ENCODE measurements at regions not wholly inside any gene's neighbourhood (a gene's known extent, or its start where the extent isn't known, plus 50 kb on each side); places are given as distances from the start of the nearest gene placed in this dataset.

DNA sequence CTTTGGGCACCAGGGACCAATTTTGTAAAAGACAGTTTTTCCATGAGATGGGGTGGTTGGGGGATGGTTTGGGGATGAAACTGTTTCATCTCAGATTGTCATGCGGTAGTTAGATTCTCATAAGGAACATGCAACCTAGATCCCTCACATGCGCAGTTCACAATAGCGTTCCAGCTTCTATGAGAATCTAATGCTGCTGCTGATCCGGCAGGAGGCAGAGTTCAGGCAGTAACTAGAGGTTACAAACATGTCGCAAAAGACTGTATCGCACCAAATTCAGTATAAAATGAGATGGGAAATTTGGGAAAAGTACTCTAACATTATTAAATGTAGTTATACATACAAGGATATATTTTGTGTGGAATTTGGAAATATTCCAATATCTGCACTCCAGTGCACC lies 213.2 kb upstream of the LRFN5 start:
- no peak for DNase-seq (ENCODE audit: low spot score)
- no peak for TF ChIP-seq REST (IDR thresholded peaks at IDR 0.05)
- TF ChIP-seq HNF4A (conservative IDR thresholded peaks at IDR 0.05) = no peak
- TF ChIP-seq GABPA (IDR thresholded peaks at IDR 0.05 in 1 of 2, conservative IDR thresholded peaks at IDR 0.05 in 1 of 2) = no peak
- no peak for TF ChIP-seq YY1 (IDR thresholded peaks at IDR 0.05)
- no peak for TF ChIP-seq EGR1 (IDR thresholded peaks at IDR 0.05; ENCODE audit: low read depth in 2 of 2)
- TF ChIP-seq TAF1 (conservative IDR thresholded peaks at IDR 0.05) = no peak
- TF ChIP-seq FOXA2 (IDR thresholded peaks at IDR 0.05) = no peak
- TF ChIP-seq MAX (IDR thresholded peaks at IDR 0.05) = no peak
- TF ChIP-seq, protein P1, sequence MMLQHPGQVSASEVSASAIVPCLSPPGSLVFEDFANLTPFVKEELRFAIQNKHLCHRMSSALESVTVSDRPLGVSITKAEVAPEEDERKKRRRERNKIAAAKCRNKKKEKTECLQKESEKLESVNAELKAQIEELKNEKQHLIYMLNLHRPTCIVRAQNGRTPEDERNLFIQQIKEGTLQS (IDR thresholded peaks at IDR 0.05) = no peak
- TF ChIP-seq HNF4G (IDR thresholded peaks at IDR 0.05) = no peak
- TF ChIP-seq FOXA1 (IDR thresholded peaks at IDR 0.05) = no peak
- TF ChIP-seq, protein P2, sequence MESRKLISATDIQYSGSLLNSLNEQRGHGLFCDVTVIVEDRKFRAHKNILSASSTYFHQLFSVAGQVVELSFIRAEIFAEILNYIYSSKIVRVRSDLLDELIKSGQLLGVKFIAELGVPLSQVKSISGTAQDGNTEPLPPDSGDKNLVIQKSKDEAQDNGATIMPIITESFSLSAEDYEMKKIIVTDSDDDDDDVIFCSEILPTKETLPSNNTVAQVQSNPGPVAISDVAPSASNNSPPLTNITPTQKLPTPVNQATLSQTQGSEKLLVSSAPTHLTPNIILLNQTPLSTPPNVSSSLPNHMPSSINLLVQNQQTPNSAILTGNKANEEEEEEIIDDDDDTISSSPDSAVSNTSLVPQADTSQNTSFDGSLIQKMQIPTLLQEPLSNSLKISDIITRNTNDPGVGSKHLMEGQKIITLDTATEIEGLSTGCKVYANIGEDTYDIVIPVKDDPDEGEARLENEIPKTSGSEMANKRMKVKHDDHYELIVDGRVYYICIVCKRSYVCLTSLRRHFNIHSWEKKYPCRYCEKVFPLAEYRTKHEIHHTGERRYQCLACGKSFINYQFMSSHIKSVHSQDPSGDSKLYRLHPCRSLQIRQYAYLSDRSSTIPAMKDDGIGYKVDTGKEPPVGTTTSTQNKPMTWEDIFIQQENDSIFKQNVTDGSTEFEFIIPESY (IDR thresholded peaks at IDR 0.05) = no peak
- no peak for TF ChIP-seq RXRA (IDR thresholded peaks at IDR 0.05)
- TF ChIP-seq RAD21 (IDR thresholded peaks at IDR 0.05) = no peak
- TF ChIP-seq JUND (IDR thresholded peaks at IDR 0.05) = no peak
- Histone ChIP-seq H3K36me3 (ENCODE audit: control insufficient read depth in 4 of 4, insufficient read depth in 3 of 4, low read depth in 1 of 4, low read length in 3 of 4) (no peaks in the 10 kb centered on the region), H3K9me3 (ENCODE audit: control insufficient read depth in 4 of 4, low read length in 3 of 4) (no peaks in the 10 kb centered on the region), H3K9ac (ENCODE audit: low read depth in 1 of 2, low read length in 2 of 2) (no peak overlapping the region), H3K27me3 (ENCODE audit: control insufficient read depth in 4 of 4, insufficient read depth in 4 of 4, low read length in 3 of 4) (no peaks in the 10 kb centered on the region), H3K27ac (ENCODE audit: low read depth in 1 of 2, low read length in 2 of 2) (no peak overlapping the region), H3K4me1 (ENCODE audit: control insufficient read depth in 4 of 4, insufficient read depth in 4 of 4, low read length in 3 of 4) (no peaks in the 10 kb centered on the region), H3K4me3 (ENCODE audit: low read depth in 1 of 3, low read length in 3 of 3) (no peak overlapping the region)
- 91% methylated on average over 6 of the region's 6 CpGs for WGBS

DNA sequence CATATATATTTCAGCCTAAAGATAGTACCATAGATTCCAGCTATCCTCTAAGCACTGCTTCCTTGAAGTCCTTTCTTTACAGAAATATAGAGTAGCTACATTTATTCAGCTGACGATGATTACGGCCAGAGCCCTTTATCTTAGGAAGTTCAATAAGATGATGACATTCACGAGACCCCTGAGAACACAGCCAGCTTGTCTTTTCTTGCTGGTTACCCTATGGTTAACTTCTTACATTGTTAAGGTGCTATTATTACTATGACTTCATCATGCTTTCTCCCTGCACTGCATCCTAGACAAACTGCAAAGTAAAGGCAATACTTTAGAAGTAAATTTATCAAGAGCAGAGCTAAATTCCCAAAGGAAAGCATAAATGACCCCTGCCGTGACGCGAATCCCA lies 214.4 kb upstream of the LRFN5 start:
- WGBS = 76% methylated on average over 6 of the region's 6 CpGs
- Histone ChIP-seq H3K27ac (ENCODE audit: low read depth in 1 of 2, low read length in 2 of 2) (no peak overlapping the region), H3K9ac (ENCODE audit: low read depth in 1 of 2, low read length in 2 of 2) (no peak overlapping the region), H3K36me3 (ENCODE audit: control insufficient read depth in 4 of 4, insufficient read depth in 3 of 4, low read depth in 1 of 4, low read length in 3 of 4) (no peaks in the 10 kb centered on the region), H3K4me3 (ENCODE audit: low read depth in 1 of 3, low read length in 3 of 3) (no peak overlapping the region), H3K4me1 (ENCODE audit: control insufficient read depth in 4 of 4, insufficient read depth in 4 of 4, low read length in 3 of 4) (no peaks in the 10 kb centered on the region), H3K9me3 (ENCODE audit: control insufficient read depth in 4 of 4, low read length in 3 of 4) (no peaks in the 10 kb centered on the region), H3K27me3 (ENCODE audit: control insufficient read depth in 4 of 4, insufficient read depth in 4 of 4, low read length in 3 of 4) (no peaks in the 10 kb centered on the region)
- no peak for DNase-seq (ENCODE audit: low spot score)
- TF ChIP-seq MAX (IDR thresholded peaks at IDR 0.05) = no peak
- no peak for TF ChIP-seq REST (IDR thresholded peaks at IDR 0.05)
- TF ChIP-seq SP1 (IDR thresholded peaks at IDR 0.05) = no peak
- no peak for TF ChIP-seq NR2F2 (IDR thresholded peaks at IDR 0.05)
- TF ChIP-seq RAD21 (IDR thresholded peaks at IDR 0.05) = no peak
- no peak for TF ChIP-seq TAF1 (conservative IDR thresholded peaks at IDR 0.05)
- no peak for TF ChIP-seq HNF4G (IDR thresholded peaks at IDR 0.05)
- TF ChIP-seq FOXA2 (IDR thresholded peaks at IDR 0.05) = no peak
- TF ChIP-seq YY1 (IDR thresholded peaks at IDR 0.05) = no peak
- TF ChIP-seq RXRA (IDR thresholded peaks at IDR 0.05) = no peak
- no peak for TF ChIP-seq FOXA1 (IDR thresholded peaks at IDR 0.05)
- TF ChIP-seq, protein P2 (IDR thresholded peaks at IDR 0.05) = no peak
- TF ChIP-seq, protein P3, sequence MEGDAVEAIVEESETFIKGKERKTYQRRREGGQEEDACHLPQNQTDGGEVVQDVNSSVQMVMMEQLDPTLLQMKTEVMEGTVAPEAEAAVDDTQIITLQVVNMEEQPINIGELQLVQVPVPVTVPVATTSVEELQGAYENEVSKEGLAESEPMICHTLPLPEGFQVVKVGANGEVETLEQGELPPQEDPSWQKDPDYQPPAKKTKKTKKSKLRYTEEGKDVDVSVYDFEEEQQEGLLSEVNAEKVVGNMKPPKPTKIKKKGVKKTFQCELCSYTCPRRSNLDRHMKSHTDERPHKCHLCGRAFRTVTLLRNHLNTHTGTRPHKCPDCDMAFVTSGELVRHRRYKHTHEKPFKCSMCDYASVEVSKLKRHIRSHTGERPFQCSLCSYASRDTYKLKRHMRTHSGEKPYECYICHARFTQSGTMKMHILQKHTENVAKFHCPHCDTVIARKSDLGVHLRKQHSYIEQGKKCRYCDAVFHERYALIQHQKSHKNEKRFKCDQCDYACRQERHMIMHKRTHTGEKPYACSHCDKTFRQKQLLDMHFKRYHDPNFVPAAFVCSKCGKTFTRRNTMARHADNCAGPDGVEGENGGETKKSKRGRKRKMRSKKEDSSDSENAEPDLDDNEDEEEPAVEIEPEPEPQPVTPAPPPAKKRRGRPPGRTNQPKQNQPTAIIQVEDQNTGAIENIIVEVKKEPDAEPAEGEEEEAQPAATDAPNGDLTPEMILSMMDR (IDR thresholded peaks at IDR 0.05; ENCODE audit: low read depth, low read length, missing input control) = no peak
- TF ChIP-seq JUND (IDR thresholded peaks at IDR 0.05) = no peak
- no peak for TF ChIP-seq GABPA (IDR thresholded peaks at IDR 0.05 in 1 of 2, conservative IDR thresholded peaks at IDR 0.05 in 1 of 2)
